Astrocyte (in vitro differentiated cells and primary cell): ENCODE measurements at regions not wholly inside any gene's neighbourhood (a gene's known extent, or its start where the extent isn't known, plus 50 kb on each side); places are given as distances from the start of the nearest gene placed in this dataset.

Experiments used
- DNase-seq: peaks from one replicate; pipeline ENCODE4 v3.0.0-alpha.2; 2010; ENCODE audit warnings: low read depth
- FAIRE-seq: peaks from 2 replicates; lab custom pipeline; 2011; peaks lifted over from hg19 to GRCh38; lab: Jason Lieb, UNC
- H2AFZ ChIP-seq: 2 replicates; pipeline ENCODE4 v1.6.0; 2012; ENCODE audit warnings: low read depth, low read length, inconsistent platforms
- H3K27ac ChIP-seq: 2 replicates; pipeline ENCODE4 v1.5.1; 2011; ENCODE audit warnings: low read depth, low read length, inconsistent platforms
- H3K27me3 ChIP-seq: 2 replicates; pipeline ENCODE4 v1.6.0; 2011; ENCODE audit warnings: low read length, inconsistent platforms; ENCODE audit not compliant: insufficient read depth
- H3K36me3 ChIP-seq: 2 replicates; pipeline ENCODE4 v1.5.1; 2011; ENCODE audit warnings: low read length, inconsistent platforms; ENCODE audit not compliant: insufficient read depth
- H3K4me1 ChIP-seq: 2 replicates; pipeline ENCODE4 v1.5.1; 2011; ENCODE audit warnings: low read length, inconsistent platforms; ENCODE audit not compliant: insufficient read depth
- H3K4me2 ChIP-seq: 2 replicates; pipeline ENCODE4 v1.6.0; 2012; ENCODE audit warnings: low read length, inconsistent platforms
- H3K4me3 ChIP-seq: 2 replicates; pipeline ENCODE4 v1.5.1; 2011; ENCODE audit warnings: low read depth, mild to moderate bottlenecking, low read length, inconsistent platforms; ENCODE audit not compliant: insufficient read depth
- H3K79me2 ChIP-seq: 2 replicates; pipeline ENCODE4 v1.6.0; 2012; ENCODE audit warnings: mild to moderate bottlenecking, low read length, inconsistent platforms; ENCODE audit not compliant: insufficient read depth
- H3K9ac ChIP-seq: 2 replicates; pipeline ENCODE4 v1.6.0; 2012; ENCODE audit warnings: mild to moderate bottlenecking, low read length, inconsistent platforms
- H3K9me3 ChIP-seq: 2 replicates; pipeline ENCODE4 v1.5.1; 2012; ENCODE audit warnings: low read depth, mild to moderate bottlenecking, low read length, inconsistent platforms; ENCODE audit not compliant: insufficient read depth
- H4K20me1 ChIP-seq: 2 replicates; pipeline ENCODE4 v1.6.0; 2012; ENCODE audit warnings: low read length, inconsistent platforms; ENCODE audit not compliant: insufficient read depth
- H3K27ac Mint-ChIP-seq: one replicate; pipeline ENCODE4 v1.8.0; 2021; ENCODE audit warnings: mild to moderate bottlenecking, mixed read lengths; ENCODE audit not compliant: unreplicated experiment
- H3K27me3 Mint-ChIP-seq: one replicate; pipeline ENCODE4 v1.8.0; 2021; ENCODE audit warnings: low read depth, mixed read lengths; ENCODE audit not compliant: unreplicated experiment
- H3K36me3 Mint-ChIP-seq: one replicate; pipeline ENCODE4 v1.8.0; 2021; ENCODE audit warnings: low read depth, mixed read lengths; ENCODE audit not compliant: unreplicated experiment
- H3K4me1 Mint-ChIP-seq: one replicate; pipeline ENCODE4 v1.8.0; 2021; ENCODE audit warnings: low read depth, mixed read lengths; ENCODE audit not compliant: unreplicated experiment
- H3K4me3 Mint-ChIP-seq: one replicate; pipeline ENCODE4 v1.8.0; 2021; ENCODE audit warnings: mild to moderate bottlenecking, moderate library complexity, mixed read lengths; ENCODE audit not compliant: unreplicated experiment
- H3K9me3 Mint-ChIP-seq: one replicate; pipeline ENCODE4 v1.8.0; 2021; ENCODE audit warnings: mild to moderate bottlenecking, mixed read lengths; ENCODE audit not compliant: unreplicated experiment
- EZH2 ChIP-seq: IDR thresholded peaks from 2 replicates; pipeline ENCODE4 v1.6.1; 2012; ENCODE audit warnings: mild to moderate bottlenecking, low read length, inconsistent platforms; ENCODE audit not compliant: insufficient read depth
- TF ChIP-seq, protein P1 (sequence below): IDR thresholded peaks from 2 replicates; pipeline ENCODE4 v1.5.1; 2011; ENCODE audit warnings: low read depth, mild to moderate bottlenecking, inconsistent platforms, low read length, moderate library complexity; ENCODE audit not compliant: insufficient read depth

DNA sequence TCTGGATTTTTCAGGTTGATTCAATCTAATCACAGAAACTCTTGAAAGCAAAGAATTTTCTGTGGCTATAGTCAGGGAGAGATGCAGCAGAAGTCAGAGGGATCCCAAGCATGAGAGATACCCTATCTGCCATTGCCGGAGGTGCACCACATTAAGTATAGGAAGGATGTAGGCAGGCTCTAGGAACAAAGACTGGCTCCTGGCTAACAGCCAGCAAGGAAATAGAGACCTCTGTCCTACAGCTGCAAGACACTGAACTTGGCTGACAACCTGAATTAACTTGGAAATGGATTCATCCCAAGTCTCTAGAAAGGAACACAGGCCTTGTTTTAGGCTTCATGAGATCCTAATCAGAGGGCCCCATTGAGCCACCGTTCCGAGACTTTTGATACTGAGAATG is 364.9 kb upstream of the FLRT2 start:
- Mint-ChIP-seq H3K4me3 (no peak overlapping the region), H3K4me1 (peaks cover 6% of the 10 kb centered on the region), H3K36me3 (no peaks in the 10 kb centered on the region), H3K27me3 (no peaks in the 10 kb centered on the region), H3K27ac (no peak overlapping the region), H3K9me3 (peaks cover 22% of the 10 kb centered on the region)
- H4K20me1 ChIP-seq, result no peaks in the 10 kb centered on the region
- H3K9me3 ChIP-seq, result no peaks in the 10 kb centered on the region
- no peak overlapping the region for H3K4me3 ChIP-seq
- TF ChIP-seq EZH2, result no peak
- TF ChIP-seq, protein P1, sequence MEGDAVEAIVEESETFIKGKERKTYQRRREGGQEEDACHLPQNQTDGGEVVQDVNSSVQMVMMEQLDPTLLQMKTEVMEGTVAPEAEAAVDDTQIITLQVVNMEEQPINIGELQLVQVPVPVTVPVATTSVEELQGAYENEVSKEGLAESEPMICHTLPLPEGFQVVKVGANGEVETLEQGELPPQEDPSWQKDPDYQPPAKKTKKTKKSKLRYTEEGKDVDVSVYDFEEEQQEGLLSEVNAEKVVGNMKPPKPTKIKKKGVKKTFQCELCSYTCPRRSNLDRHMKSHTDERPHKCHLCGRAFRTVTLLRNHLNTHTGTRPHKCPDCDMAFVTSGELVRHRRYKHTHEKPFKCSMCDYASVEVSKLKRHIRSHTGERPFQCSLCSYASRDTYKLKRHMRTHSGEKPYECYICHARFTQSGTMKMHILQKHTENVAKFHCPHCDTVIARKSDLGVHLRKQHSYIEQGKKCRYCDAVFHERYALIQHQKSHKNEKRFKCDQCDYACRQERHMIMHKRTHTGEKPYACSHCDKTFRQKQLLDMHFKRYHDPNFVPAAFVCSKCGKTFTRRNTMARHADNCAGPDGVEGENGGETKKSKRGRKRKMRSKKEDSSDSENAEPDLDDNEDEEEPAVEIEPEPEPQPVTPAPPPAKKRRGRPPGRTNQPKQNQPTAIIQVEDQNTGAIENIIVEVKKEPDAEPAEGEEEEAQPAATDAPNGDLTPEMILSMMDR, result no peak
- H3K79me2 ChIP-seq, result no peaks in the 10 kb centered on the region
- no peak overlapping the region for H3K9ac ChIP-seq
- no peak overlapping the region for H3K4me2 ChIP-seq
- DNase-seq (no peak), FAIRE-seq (no peak)
- no peaks in the 10 kb centered on the region for H3K4me1 ChIP-seq
- no peak overlapping the region for H3K27ac ChIP-seq
- H3K36me3 ChIP-seq, result no peaks in the 10 kb centered on the region
- H3K27me3 ChIP-seq, result no peaks in the 10 kb centered on the region
- H2AFZ ChIP-seq, result no peak overlapping the region

DNA sequence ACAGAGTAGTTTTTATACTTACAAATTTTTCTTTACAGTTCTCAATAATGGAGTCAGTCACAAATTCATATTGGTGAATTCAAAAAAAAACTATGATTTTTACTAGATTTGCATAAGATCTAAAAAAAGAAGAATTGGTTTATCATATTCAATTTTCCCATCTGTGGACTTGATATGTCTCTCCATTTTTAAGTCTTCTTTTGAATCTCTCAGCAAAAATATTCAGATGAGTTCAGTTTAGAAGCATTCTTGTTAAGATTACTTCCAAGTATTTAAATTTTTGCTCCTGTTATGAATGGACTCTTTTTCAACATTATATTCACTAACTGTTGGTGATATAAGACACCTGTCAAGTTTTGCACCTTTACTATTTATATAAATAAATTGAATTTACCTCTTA is 360.6 kb upstream of the FLRT2 start:
- no peaks in the 10 kb centered on the region for H3K27me3 Mint-ChIP-seq
- no peaks in the 10 kb centered on the region for H3K36me3 Mint-ChIP-seq
- no peaks in the 10 kb centered on the region for H3K36me3 ChIP-seq
- H3K4me1 Mint-ChIP-seq, result peaks cover 6% of the 10 kb centered on the region
- no peak overlapping the region for H3K4me2 ChIP-seq
- no peaks in the 10 kb centered on the region for H3K79me2 ChIP-seq
- DNase-seq (no peak), FAIRE-seq (no peak)
- H3K27me3 ChIP-seq, result no peaks in the 10 kb centered on the region
- no peak overlapping the region for H3K4me3 ChIP-seq
- TF ChIP-seq, protein P1, result no peak
- no peak for TF ChIP-seq EZH2
- H3K9me3 ChIP-seq, result no peaks in the 10 kb centered on the region
- H3K4me3 Mint-ChIP-seq, result no peak overlapping the region
- H3K27ac ChIP-seq, result no peak overlapping the region
- no peaks in the 10 kb centered on the region for H4K20me1 ChIP-seq
- H2AFZ ChIP-seq, result no peak overlapping the region
- H3K9ac ChIP-seq, result no peak overlapping the region
- no peaks in the 10 kb centered on the region for H3K4me1 ChIP-seq
- peaks cover 3% of the 10 kb centered on the region for H3K9me3 Mint-ChIP-seq
- H3K27ac Mint-ChIP-seq, result no peak overlapping the region

DNA sequence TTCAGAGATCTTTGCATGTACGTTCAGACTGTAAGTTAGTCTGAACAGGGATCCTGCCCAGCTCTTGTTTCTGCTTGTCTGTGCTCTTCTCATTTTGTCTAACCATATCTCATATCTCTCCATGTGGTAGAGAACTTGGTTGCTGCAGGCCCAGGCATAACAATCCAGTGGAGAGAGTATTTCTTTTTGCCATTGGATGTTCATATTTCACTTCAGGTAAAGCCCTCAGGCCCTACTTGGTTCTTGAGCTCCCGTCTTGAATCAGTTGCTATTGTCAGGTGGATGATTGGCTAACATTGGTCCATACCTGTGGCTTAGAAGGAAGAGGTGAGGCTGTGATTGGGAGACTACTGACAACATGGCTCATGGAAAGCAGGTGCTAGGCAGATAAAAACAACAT is 357.7 kb upstream of the FLRT2 start:
- FAIRE-seq, result no peak

More for the DNA sequence above, 357.7 kb upstream of the FLRT2 start:
- TF ChIP-seq, protein P1, result no peak
- no peak for TF ChIP-seq EZH2
- Histone ChIP-seq H3K27ac (no peak overlapping the region), H3K9me3 (no peaks in the 10 kb centered on the region), H3K9ac (no peak overlapping the region), H3K36me3 (no peaks in the 10 kb centered on the region), H4K20me1 (no peaks in the 10 kb centered on the region), H2AFZ (peak overlapping the region; percentile 6), H3K4me3 (no peak overlapping the region), H3K27me3 (no peaks in the 10 kb centered on the region), H3K79me2 (no peaks in the 10 kb centered on the region), H3K4me2 (no peak overlapping the region), H3K4me1 (no peaks in the 10 kb centered on the region)
- H3K36me3 Mint-ChIP-seq, result no peaks in the 10 kb centered on the region
- no peaks in the 10 kb centered on the region for H3K9me3 Mint-ChIP-seq
- no peaks in the 10 kb centered on the region for H3K27me3 Mint-ChIP-seq
- H3K4me1 Mint-ChIP-seq, result peaks cover 6% of the 10 kb centered on the region
- no peak overlapping the region for H3K27ac Mint-ChIP-seq
- no peak overlapping the region for H3K4me3 Mint-ChIP-seq
- no peak for DNase-seq
